HCT116 (cell line): ENCODE measurements at regions not wholly inside any gene's neighbourhood (a gene's known extent, or its start where the extent isn't known, plus 50 kb on each side); places are given as distances from the start of the nearest gene placed in this dataset.

ENCODE experiments used
- ATAC-seq: fragments of 200-7000 bp; cut with Tn5 transposase; 2 replicates; pipeline ENCODE4 v1.9.1; 2020; ENCODE audit warnings: mild to moderate bottlenecking, moderate library complexity
- BruUV-seq: library from RNA; stranded (reverse); fragments of 400-500 nt; replicated peaks from 2 replicates; lab custom pipeline; 2021; lab: Mats Ljungman, UMichigan
- CTCF ChIA-PET: fragments of 300-600 bp; sonication (Branson Sonifier 250); formaldehyde crosslinking; loops from one replicate; lab custom pipeline; 2021; ENCODE audit warnings: antibody characterized with exemption; lab: Charles Lee
- POLR2A ChIA-PET: fragments of 300-600, 350-600 bp; sonication (Branson Sonifier 250); formaldehyde crosslinking; loops from one replicate; lab custom pipeline; 2021; ENCODE audit warnings: antibody characterized with exemption; lab: Charles Lee
- RAD21 ChIA-PET, 2 experiments: fragments of 300-600 bp; sonication (Branson Sonifier 250); formaldehyde crosslinking; loops; one replicate each; lab custom pipeline; 2023; ENCODE audit warnings: low total read pairs in 2 of 2; ENCODE audit not compliant: uncharacterized antibody in 2 of 2, unreplicated experiment in 2 of 2, low non-redundant PET in 1 of 2; lab: Charles Lee
- DNase-seq: peaks from one replicate; pipeline ENCODE4 v3.0.0-alpha.2; 2010; ENCODE audit warnings: low read depth, low spot score
- H2AFZ ChIP-seq: fragments of 200-600 bp; shearing (Covaris generic), sonication (generic); 2 replicates; pipeline ENCODE4 v1.6.1; 2017; ENCODE audit warnings: low read depth, mixed run types, mixed read lengths, antibody characterized with exemption, low read length; ENCODE audit not compliant: poor library complexity, severe bottlenecking
- H3K27ac ChIP-seq: 2 replicates; pipeline ENCODE4 v1.5.1; 2012; ENCODE audit warnings: low read depth, low read length
- H3K27me3 ChIP-seq: fragments of 200-600 bp; sonication (generic); 2 replicates; pipeline ENCODE4 v1.6.1; 2016; ENCODE audit warnings: mixed run types, low read length, mixed read lengths; ENCODE audit not compliant: insufficient read depth
- H3K36me3 ChIP-seq, 2 experiments: fragments of 200-500 bp in 1 of 2; fragments of 200-600 bp in 1 of 2; sonication (Bioruptor generic) in 1 of 2; sonication (generic) in 1 of 2; 2 replicates each; pipeline versions ENCODE4 v1.5.1 to v1.6.1; 2014 to 2016; ENCODE audit warnings: low read length in 2 of 2, inconsistent platforms in 1 of 2, mixed read lengths in 1 of 2, mixed run types in 1 of 2; ENCODE audit not compliant: insufficient read depth in 2 of 2, control insufficient read depth in 1 of 2
- H3K4me1 ChIP-seq, 2 experiments: fragments of 200-600 bp in 1 of 2; sonication (generic) in 1 of 2; 2 replicates each; pipeline versions ENCODE4 v1.5.1 to v1.6.1; 2012 to 2017; ENCODE audit warnings: low read length in 2 of 2, inconsistent platforms in 1 of 2, mild to moderate bottlenecking in 1 of 2, mixed read lengths in 1 of 2, mixed run types in 1 of 2, moderate library complexity in 1 of 2; ENCODE audit not compliant: insufficient read depth in 2 of 2, control insufficient read depth in 1 of 2
- H3K4me2 ChIP-seq: fragments of 200-600 bp; sonication (generic); 2 replicates; pipeline ENCODE4 v1.6.1; 2017; ENCODE audit warnings: mixed run types, low read length, mixed read lengths
- H3K4me3 ChIP-seq, 2 experiments: fragments of 200-600 bp in 1 of 2; sonication (generic) in 1 of 2; replicated peaks in 1 of 2; 2 replicates each; pipeline ENCODE4 v1.5.1; 2011 to 2016; ENCODE audit warnings: low read length in 2 of 2, control low read depth in 1 of 2, low read depth in 1 of 2, mild to moderate bottlenecking in 1 of 2, mixed read lengths in 1 of 2, mixed run types in 1 of 2
- H3K79me2 ChIP-seq: fragments of 200-600 bp; sonication (generic); 2 replicates; pipeline ENCODE4 v1.6.1; 2017; ENCODE audit warnings: mild to moderate bottlenecking, mixed run types, low read length, moderate library complexity, mixed read lengths; ENCODE audit not compliant: insufficient read depth
- H3K9ac ChIP-seq: fragments of 200-600 bp; sonication (generic); 2 replicates; pipeline ENCODE4 v1.6.1; 2016; ENCODE audit warnings: low read length, mixed read lengths
- H3K9me2 ChIP-seq: fragments of 200-600 bp; sonication (generic), shearing (Covaris generic); 2 replicates; pipeline ENCODE4 v1.6.1; 2017; ENCODE audit warnings: mixed run types, mild to moderate bottlenecking, moderate library complexity; ENCODE audit not compliant: insufficient read depth
- H3K9me3 ChIP-seq, 2 experiments: fragments of 200-500 bp in 1 of 2; fragments of 200-600 bp in 1 of 2; sonication (Bioruptor generic) in 1 of 2; sonication (generic) in 1 of 2; 2 replicates each; pipeline ENCODE4 v1.6.1; 2014 to 2017; ENCODE audit warnings: low read length in 2 of 2, mixed read lengths in 2 of 2, inconsistent platforms in 1 of 2, low read depth in 1 of 2, mild to moderate bottlenecking in 1 of 2, mixed run types in 1 of 2, moderate library complexity in 1 of 2; ENCODE audit not compliant: control insufficient read depth in 1 of 2, insufficient read depth in 1 of 2
- H4K20me1 ChIP-seq: fragments of 200-600 bp; sonication (generic), shearing (Covaris generic); 2 replicates; pipeline ENCODE4 v1.6.1; 2017; ENCODE audit warnings: mixed run types, mild to moderate bottlenecking, moderate library complexity; ENCODE audit not compliant: insufficient read depth
- CBX3 ChIP-seq: IDR thresholded peaks from 2 replicates; pipeline ENCODE4 v1.6.1; 2012; ENCODE audit warnings: low read depth
- EGR1 ChIP-seq: IDR thresholded peaks from 2 replicates; pipeline ENCODE4 v1.6.1; 2012; ENCODE audit warnings: low read depth
- ELF1 ChIP-seq: IDR thresholded peaks from 2 replicates; pipeline ENCODE4 v1.6.1; 2012; ENCODE audit warnings: low read depth, borderline replicate concordance
- EZH2 ChIP-seq: fragments of 200-600 bp; sonication (generic); IDR thresholded peaks from 2 replicates; pipeline ENCODE4 v1.6.1; 2017; ENCODE audit warnings: antibody characterized with exemption, mixed run types
- FOSL1 ChIP-seq: IDR thresholded peaks from 2 replicates; pipeline ENCODE4 v1.6.1; 2012; ENCODE audit warnings: low read depth
- POLR2A ChIP-seq: IDR thresholded peaks from 2 replicates; pipeline ENCODE4 v1.7.0; 2011; ENCODE audit warnings: borderline replicate concordance; ENCODE audit not compliant: insufficient read depth, insufficient read length; ENCODE audit errors: extremely low read depth
- POLR2AphosphoS5 ChIP-seq: IDR thresholded peaks from 2 replicates; pipeline ENCODE4 v1.6.1; 2011; ENCODE audit warnings: mild to moderate bottlenecking, low read depth, low read length, moderate library complexity
- RAD21 ChIP-seq: IDR thresholded peaks from 2 replicates; pipeline ENCODE4 v1.6.1; 2012; ENCODE audit warnings: low read depth, mild to moderate bottlenecking
- SRF ChIP-seq: IDR thresholded peaks from 2 replicates; pipeline ENCODE4 v1.6.1; 2012; ENCODE audit warnings: low read depth
- ZFX ChIP-seq: fragments of 450-650 bp; IDR thresholded peaks from 2 replicates; pipeline ENCODE4 v1.6.1; 2017
- intact Hi-C: fragments of 100-400 bp; cut with micrococcal nuclease; formaldehyde crosslinking; loops from 2 replicates; pipeline ENCODE4 v1.10.0; 2022
- TF ChIP-seq, protein P1 (sequence below), 3 experiments: fragments of 200-600 bp in 1 of 3; sonication (generic) in 1 of 3; IDR thresholded peaks in 2 of 3; conservative IDR thresholded peaks in 1 of 3; 2 replicates each; pipeline ENCODE4 v1.5.1; 2012 to 2017; ENCODE audit warnings: low read depth in 2 of 3, low read length in 2 of 3, antibody characterized with exemption in 1 of 3, borderline replicate concordance in 1 of 3, control low read depth in 1 of 3, mild to moderate bottlenecking in 1 of 3, mixed read lengths in 1 of 3, mixed run types in 1 of 3, moderate library complexity in 1 of 3; ENCODE audit not compliant: insufficient read depth in 1 of 3
- TF ChIP-seq, protein P2 (sequence below): IDR thresholded peaks from 2 replicates; pipeline ENCODE4 v1.6.1; 2012; ENCODE audit warnings: low read depth
- TF ChIP-seq, protein P3 (sequence below): IDR thresholded peaks from 2 replicates; pipeline ENCODE4 v1.6.1; 2012
- TF ChIP-seq, protein P4 (sequence below): IDR thresholded peaks from 2 replicates; pipeline ENCODE4 v1.6.1; 2012

DNA sequence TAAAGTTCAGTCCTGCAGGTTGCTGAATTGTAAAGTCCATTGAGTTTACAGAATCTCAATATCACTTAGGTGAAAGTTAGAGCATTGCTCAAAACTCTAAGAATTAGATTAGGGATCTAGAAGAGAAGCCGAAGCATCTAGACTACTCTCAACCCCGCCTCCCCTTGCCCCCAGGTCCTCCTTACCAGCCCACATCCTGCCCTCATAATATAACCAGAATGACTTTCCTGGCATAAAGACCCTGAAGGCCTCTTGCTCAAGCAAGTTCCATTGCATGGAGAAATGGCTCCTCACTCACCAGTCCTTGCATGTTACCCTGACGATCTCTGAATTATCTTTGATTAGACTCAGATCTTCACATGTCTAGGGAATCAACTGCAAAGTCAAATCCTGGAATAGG lies 78.8 kb downstream of the SPATA31C2 start:
- Histone ChIP-seq H3K27me3 (no peaks in the 10 kb centered on the region), H3K79me2 (no peaks in the 10 kb centered on the region), H4K20me1 (no peaks in the 10 kb centered on the region), H3K27ac (no peak overlapping the region), H3K9me2 (no peaks in the 10 kb centered on the region), H3K4me3 (no peak overlapping the region), H3K4me1 (peaks cover 0 to 4% of the 10 kb centered on the region in 2 experiments; a peak in 1 of 4 replicates), H3K9ac (no peak overlapping the region), H3K9me3 (no peaks in the 10 kb centered on the region), H3K36me3 (no peaks in the 10 kb centered on the region), H3K4me2 (no peak overlapping the region), H2AFZ (no peak overlapping the region)
- no peak for ATAC-seq
- TF ChIP-seq EGR1 (no peak), FOSL1 (no peak), EZH2 (no peak), ELF1 (no peak), CBX3 (no peak), SRF (no peak), RAD21 (no peak), POLR2AphosphoS5 (no peak), POLR2A (no peak), ZFX (no peak)
- TF ChIP-seq, protein P1, sequence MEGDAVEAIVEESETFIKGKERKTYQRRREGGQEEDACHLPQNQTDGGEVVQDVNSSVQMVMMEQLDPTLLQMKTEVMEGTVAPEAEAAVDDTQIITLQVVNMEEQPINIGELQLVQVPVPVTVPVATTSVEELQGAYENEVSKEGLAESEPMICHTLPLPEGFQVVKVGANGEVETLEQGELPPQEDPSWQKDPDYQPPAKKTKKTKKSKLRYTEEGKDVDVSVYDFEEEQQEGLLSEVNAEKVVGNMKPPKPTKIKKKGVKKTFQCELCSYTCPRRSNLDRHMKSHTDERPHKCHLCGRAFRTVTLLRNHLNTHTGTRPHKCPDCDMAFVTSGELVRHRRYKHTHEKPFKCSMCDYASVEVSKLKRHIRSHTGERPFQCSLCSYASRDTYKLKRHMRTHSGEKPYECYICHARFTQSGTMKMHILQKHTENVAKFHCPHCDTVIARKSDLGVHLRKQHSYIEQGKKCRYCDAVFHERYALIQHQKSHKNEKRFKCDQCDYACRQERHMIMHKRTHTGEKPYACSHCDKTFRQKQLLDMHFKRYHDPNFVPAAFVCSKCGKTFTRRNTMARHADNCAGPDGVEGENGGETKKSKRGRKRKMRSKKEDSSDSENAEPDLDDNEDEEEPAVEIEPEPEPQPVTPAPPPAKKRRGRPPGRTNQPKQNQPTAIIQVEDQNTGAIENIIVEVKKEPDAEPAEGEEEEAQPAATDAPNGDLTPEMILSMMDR (IDR thresholded peaks at IDR 0.05 in 2 of 3, conservative IDR thresholded peaks at IDR 0.05 in 1 of 3; ENCODE audit: borderline replicate concordance in 1 of 3, insufficient read depth in 1 of 3, low read depth in 2 of 3, low read length in 2 of 3) = no peak
- TF ChIP-seq, protein P2, sequence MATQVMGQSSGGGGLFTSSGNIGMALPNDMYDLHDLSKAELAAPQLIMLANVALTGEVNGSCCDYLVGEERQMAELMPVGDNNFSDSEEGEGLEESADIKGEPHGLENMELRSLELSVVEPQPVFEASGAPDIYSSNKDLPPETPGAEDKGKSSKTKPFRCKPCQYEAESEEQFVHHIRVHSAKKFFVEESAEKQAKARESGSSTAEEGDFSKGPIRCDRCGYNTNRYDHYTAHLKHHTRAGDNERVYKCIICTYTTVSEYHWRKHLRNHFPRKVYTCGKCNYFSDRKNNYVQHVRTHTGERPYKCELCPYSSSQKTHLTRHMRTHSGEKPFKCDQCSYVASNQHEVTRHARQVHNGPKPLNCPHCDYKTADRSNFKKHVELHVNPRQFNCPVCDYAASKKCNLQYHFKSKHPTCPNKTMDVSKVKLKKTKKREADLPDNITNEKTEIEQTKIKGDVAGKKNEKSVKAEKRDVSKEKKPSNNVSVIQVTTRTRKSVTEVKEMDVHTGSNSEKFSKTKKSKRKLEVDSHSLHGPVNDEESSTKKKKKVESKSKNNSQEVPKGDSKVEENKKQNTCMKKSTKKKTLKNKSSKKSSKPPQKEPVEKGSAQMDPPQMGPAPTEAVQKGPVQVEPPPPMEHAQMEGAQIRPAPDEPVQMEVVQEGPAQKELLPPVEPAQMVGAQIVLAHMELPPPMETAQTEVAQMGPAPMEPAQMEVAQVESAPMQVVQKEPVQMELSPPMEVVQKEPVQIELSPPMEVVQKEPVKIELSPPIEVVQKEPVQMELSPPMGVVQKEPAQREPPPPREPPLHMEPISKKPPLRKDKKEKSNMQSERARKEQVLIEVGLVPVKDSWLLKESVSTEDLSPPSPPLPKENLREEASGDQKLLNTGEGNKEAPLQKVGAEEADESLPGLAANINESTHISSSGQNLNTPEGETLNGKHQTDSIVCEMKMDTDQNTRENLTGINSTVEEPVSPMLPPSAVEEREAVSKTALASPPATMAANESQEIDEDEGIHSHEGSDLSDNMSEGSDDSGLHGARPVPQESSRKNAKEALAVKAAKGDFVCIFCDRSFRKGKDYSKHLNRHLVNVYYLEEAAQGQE = no peak
- TF ChIP-seq, protein P3, sequence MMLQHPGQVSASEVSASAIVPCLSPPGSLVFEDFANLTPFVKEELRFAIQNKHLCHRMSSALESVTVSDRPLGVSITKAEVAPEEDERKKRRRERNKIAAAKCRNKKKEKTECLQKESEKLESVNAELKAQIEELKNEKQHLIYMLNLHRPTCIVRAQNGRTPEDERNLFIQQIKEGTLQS = no peak
- TF ChIP-seq, protein P4, sequence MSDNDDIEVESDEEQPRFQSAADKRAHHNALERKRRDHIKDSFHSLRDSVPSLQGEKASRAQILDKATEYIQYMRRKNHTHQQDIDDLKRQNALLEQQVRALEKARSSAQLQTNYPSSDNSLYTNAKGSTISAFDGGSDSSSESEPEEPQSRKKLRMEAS = no peak
- ChIA-PET CTCF (no interaction called here), RAD21 (no interaction called here), POLR2A (no interaction called here)
- no TSS peak for BruUV-seq
- intact Hi-C loops = no loop called here
- DNase-seq = no peak
